SK-N-MC (cell line): ENCODE measurements at regions not wholly inside any gene's neighbourhood (a gene's known extent, or its start where the extent isn't known, plus 50 kb on each side); places are given as distances from the start of the nearest gene placed in this dataset.

Source experiments
- EZH2 ChIP-seq: fragments of 200-600 bp; sonication (generic); IDR thresholded peaks from one replicate; pipeline ENCODE4 v1.6.1; 2017; ENCODE audit warnings: antibody characterized with exemption
- FOXP2 ChIP-seq: optimal IDR thresholded peaks from 2 replicates; pipeline ENCODE3; 2011; ENCODE audit warnings: mild to moderate bottlenecking, moderate library complexity; ENCODE audit not compliant: insufficient read depth; ENCODE audit errors: extremely low read length, control extremely low read depth
- POLR2AphosphoS5 ChIP-seq: IDR thresholded peaks from 2 replicates; pipeline ENCODE4 v1.6.1; 2012; ENCODE audit warnings: mild to moderate bottlenecking, low read depth, low read length, borderline replicate concordance

DNA sequence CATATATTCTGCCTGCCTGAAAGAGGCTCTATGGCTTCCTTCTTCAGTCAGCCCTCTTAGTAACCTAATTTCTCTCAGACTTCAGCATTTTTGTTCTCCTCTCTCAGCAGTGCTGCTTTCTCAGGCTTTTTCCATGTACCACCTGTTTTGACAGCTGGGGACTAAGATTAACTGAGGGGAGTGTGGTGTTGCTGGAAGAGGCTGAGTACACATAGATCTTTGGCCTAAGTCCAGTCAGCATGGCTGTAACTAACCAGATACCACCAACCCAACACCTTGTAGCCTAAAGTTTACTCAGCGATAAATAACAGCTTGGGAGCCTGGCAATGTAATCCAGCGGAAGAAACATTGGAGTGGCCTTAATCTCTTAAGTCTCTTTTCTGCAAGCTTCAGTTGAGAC lies 85.5 kb downstream of the RTL3 start:
- TF ChIP-seq POLR2AphosphoS5 (no peak), EZH2 (no peak), FOXP2 (no peak)
